Activated naive CD8-positive, alpha-beta T cell treated with anti-CD3 and anti-CD28 coated beads for 36 hours (primary cell): ENCODE measurements at regions not wholly inside any gene's neighbourhood (a gene's known extent, or its start where the extent isn't known, plus 50 kb on each side); places are given as distances from the start of the nearest gene placed in this dataset.
"Not testable (repeated sequence)": the region's sequence is repeated elsewhere in the genome, so short reads cannot be mapped to it uniquely, and the experiment has no call there.

ENCODE experiments used
- DNase-seq: peaks from one replicate; pipeline ENCODE4 v3.0.0; 2021
- H3K27ac Mint-ChIP-seq: one replicate; pipeline ENCODE4 v1.8.0; 2022; ENCODE audit warnings: mild to moderate bottlenecking, moderate library complexity, mixed read lengths
- H3K27me3 Mint-ChIP-seq: one replicate; pipeline ENCODE4 v1.8.0; 2022; ENCODE audit warnings: mild to moderate bottlenecking, mixed read lengths
- H3K36me3 Mint-ChIP-seq: one replicate; pipeline ENCODE4 v1.8.0; 2021; ENCODE audit warnings: mild to moderate bottlenecking, mixed read lengths
- H3K4me1 Mint-ChIP-seq: one replicate; pipeline ENCODE4 v1.8.0; 2021; ENCODE audit warnings: mixed read lengths
- H3K4me3 Mint-ChIP-seq: one replicate; pipeline ENCODE4 v1.8.0; 2022; ENCODE audit warnings: mild to moderate bottlenecking, moderate library complexity, mixed read lengths
- H3K9me3 Mint-ChIP-seq: one replicate; pipeline ENCODE4 v1.8.0; 2022; ENCODE audit warnings: mixed read lengths

DNA sequence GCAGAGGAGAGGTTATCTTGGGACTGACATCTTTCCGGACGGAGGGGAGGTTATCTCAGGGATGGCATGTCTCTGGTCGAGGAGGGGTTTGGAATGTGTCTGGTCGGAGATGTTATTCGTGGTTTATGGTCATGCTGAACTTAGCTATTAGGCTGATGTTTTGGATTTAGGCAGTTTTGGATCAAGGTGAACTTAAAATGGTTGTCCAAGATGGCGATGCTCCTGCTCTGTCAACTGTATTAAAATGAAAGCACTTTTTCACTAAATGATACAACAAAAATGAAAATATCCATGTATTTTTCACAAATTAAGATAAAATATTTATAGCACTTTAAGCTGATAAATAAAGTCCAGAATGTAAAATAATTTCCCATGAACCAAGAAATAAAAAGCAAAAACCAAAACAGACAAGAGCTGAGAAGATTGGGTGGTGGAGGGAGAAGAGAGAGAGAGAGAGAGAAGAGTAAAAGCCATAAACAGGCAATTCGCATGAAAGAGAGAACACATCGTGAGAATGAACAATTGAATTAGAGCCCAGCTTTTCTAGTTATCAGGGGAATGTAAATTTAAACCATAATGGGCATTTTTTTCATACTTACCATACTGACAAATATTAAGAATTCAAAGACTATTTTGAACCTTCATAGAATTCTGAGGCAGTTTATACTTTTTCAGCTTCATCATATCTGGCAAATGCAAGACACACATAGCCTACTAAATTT is 2236.0 kb upstream of the AGA start:
- Mint-ChIP-seq H3K27me3 (no peaks in the 10 kb centered on the region), H3K4me1 (no peaks in the 10 kb centered on the region), H3K27ac (no peak overlapping the region), H3K4me3 (no peak overlapping the region), H3K9me3 (peaks cover 23% of the 10 kb centered on the region), H3K36me3 (no peaks in the 10 kb centered on the region)
- no peak for DNase-seq

DNA sequence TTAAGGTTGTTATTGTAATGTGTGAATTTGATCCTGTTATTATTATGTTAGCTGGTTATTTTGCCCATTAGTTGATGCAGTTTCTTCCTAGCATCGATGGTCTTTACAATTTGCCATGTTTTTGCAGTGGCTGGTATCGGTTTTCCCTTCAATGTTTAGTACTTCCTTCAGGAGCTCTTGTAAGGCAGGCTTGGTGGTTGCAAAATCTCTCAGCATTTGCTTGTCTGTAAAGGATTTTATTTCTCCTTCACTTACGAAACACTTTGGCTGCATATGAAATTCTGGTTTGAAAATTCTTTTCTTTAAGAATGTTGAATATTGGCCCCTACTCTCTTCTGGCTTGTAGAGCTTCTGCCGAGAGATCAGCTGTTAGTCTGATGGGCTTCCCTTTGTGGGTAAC is 2241.4 kb upstream of the AGA start:
- not testable (repeated sequence) for H3K36me3 Mint-ChIP-seq, H3K9me3 Mint-ChIP-seq, DNase-seq, H3K4me3 Mint-ChIP-seq, H3K27me3 Mint-ChIP-seq, H3K4me1 Mint-ChIP-seq, H3K27ac Mint-ChIP-seq

DNA sequence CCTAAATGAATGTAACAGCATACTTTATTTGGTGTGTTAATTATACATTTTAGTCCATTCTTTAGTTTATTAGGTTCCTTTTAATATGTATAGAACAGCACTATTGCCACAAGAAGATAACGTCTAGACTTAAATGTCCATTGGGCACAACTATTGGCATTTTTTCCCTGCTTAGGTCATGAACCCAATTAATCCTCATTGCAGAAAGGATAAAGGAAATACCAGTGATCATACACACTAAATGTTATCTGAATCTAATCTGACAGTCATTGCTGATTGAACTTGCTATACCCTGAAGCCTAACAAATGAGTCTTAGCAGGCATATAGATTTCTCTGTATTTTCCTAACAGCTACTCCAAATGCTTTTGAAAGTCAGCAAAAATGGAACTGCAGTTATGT is 2250.0 kb upstream of the AGA start:
- Mint-ChIP-seq H3K9me3 (peaks cover 3% of the 10 kb centered on the region), H3K4me1 (no peaks in the 10 kb centered on the region), H3K36me3 (no peaks in the 10 kb centered on the region), H3K4me3 (no peak overlapping the region), H3K27ac (no peak overlapping the region), H3K27me3 (no peaks in the 10 kb centered on the region)
- DNase-seq: no peak

DNA sequence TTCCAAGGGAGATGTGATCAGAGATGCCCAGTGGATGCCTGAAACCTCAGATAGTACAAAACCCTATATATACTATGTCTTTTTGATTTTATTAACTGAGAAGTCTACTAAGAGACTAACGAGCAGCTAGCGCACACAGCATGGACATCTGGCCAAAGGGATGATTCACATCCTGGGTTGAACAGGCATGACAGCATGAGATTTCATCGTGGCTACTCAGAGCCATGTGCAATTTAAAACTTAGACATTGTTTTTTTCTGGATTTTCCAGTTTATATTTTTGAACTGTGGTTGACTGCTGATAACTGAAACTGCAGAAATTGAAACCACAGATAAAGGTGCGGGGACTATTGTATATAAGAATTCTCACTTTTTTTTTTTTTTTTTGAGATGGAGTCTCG is 2252.9 kb upstream of the AGA start:
- H3K27me3 Mint-ChIP-seq: no peaks in the 10 kb centered on the region
- H3K4me3 Mint-ChIP-seq: no peak overlapping the region
- peaks cover 3% of the 10 kb centered on the region for H3K9me3 Mint-ChIP-seq
- DNase-seq: no peak
- no peaks in the 10 kb centered on the region for H3K36me3 Mint-ChIP-seq
- H3K4me1 Mint-ChIP-seq: no peaks in the 10 kb centered on the region
- no peak overlapping the region for H3K27ac Mint-ChIP-seq

DNA sequence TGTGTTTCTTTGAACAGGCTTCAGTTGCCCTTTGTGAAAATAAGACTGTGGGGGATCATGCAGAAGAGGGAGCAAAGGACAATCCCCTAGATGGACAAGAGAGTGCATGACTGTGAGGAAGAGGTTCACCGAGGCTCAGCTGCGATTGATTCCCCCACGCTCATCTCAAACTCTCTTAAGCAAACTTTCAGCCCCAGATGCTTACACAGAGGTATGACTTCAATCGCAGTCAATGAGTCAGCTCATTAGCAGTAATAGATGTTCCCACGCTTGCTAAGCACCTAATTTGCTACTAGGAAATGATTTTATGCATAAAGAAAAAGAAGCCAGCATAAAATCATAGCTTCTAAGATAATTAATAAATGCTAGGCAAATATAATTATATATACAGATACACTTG is 2256.1 kb upstream of the AGA start:
- DNase-seq: no peak
- Mint-ChIP-seq H3K4me3 (no peak overlapping the region), H3K27me3 (no peaks in the 10 kb centered on the region), H3K9me3 (peaks cover 5% of the 10 kb centered on the region), H3K36me3 (no peaks in the 10 kb centered on the region), H3K27ac (no peak overlapping the region), H3K4me1 (no peaks in the 10 kb centered on the region)

DNA sequence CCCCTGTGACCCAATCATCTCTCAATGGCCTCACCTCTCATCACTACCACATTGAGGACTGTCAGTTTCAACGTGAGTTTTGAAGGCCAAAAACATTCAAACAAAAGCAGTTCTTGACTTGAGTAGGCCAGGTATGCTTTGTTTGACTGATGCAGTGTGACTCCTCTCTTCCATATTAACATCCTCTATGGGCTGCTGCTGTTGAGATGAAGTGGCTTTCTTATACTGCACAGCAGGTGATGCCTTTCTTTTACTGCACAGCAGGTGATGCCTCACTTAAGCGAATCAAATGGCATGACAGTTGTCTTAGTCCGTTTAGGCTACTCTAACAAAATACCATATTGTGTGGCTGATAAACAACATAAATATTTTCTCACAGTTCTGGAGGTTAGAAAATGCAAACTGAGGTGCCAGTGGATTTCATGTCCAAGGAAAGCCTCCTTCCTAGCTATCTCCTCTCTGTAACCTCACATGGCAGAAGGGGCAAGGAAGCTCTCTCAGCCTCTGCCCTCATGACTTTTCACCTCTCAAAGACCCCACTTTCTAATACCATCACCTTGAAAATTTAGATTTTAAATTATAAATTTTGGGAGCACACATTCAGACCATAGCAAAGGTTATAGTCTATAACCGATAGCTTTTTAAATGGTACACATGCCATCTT is 2267.9 kb upstream of the AGA start:
- no peak overlapping the region for H3K27ac Mint-ChIP-seq
- peaks cover 1% of the 10 kb centered on the region for H3K9me3 Mint-ChIP-seq
- no peak for DNase-seq
- H3K27me3 Mint-ChIP-seq: no peaks in the 10 kb centered on the region
- no peak overlapping the region for H3K4me3 Mint-ChIP-seq
- H3K4me1 Mint-ChIP-seq: no peaks in the 10 kb centered on the region
- no peaks in the 10 kb centered on the region for H3K36me3 Mint-ChIP-seq

DNA sequence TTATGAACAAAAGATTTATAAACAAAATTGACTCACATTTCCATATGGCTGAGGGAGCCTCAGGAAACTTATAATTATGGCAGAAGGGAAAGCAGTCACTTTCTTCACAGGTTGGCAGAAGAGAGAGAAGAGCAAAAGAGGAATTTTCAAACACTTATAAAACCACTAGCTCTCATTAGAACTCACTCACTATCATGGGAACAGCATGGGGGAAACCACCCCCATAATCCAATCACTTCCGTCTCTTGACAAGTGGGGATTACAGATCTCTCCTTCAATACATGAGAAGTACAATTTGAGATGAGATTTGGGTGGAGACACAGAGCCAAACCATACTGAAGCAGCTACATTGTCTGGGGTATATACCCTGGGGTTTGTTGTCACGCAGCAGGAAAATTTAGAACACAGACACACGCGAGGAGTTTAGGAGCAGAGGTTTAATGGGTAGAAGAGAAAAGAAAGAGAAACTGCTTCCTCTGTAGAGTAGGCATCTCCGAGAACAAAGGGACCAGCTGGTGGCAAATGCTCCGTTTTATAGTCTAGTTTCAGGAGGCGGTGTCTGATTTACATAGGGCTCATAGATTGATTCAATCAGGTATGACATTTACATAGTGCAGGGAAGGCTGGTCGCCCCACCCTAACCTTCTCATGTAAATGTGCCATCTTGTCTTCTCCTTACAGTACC is 2277.7 kb upstream of the AGA start:
- H3K4me3 Mint-ChIP-seq: no peak overlapping the region
- no peak overlapping the region for H3K27ac Mint-ChIP-seq
- H3K27me3 Mint-ChIP-seq: no peaks in the 10 kb centered on the region
- no peaks in the 10 kb centered on the region for H3K4me1 Mint-ChIP-seq
- H3K9me3 Mint-ChIP-seq: peaks cover 4% of the 10 kb centered on the region
- DNase-seq: no peak
- H3K36me3 Mint-ChIP-seq: no peaks in the 10 kb centered on the region

DNA sequence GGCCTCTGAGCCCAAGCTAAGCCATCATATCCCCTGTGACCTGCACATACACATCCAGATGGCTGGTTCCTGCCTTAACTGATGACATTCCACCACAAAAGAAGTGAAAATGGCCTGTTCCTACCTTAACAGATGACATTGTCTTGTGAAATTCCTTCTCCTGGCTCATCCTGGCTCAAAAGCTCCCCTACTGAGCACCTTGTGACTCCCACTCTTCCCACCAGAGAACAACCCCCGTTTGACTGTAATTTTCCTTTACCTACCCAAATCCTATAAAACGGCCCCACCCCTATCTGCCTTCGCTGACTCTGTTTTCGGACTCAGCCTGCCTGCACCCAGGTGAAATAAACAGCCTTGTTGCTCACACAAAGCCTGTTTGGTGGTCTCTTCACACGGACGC is 2284.3 kb upstream of the AGA start:
- H3K4me3 Mint-ChIP-seq, H3K36me3 Mint-ChIP-seq, H3K27me3 Mint-ChIP-seq, H3K27ac Mint-ChIP-seq, H3K4me1 Mint-ChIP-seq, H3K9me3 Mint-ChIP-seq, DNase-seq: not testable (repeated sequence)

DNA sequence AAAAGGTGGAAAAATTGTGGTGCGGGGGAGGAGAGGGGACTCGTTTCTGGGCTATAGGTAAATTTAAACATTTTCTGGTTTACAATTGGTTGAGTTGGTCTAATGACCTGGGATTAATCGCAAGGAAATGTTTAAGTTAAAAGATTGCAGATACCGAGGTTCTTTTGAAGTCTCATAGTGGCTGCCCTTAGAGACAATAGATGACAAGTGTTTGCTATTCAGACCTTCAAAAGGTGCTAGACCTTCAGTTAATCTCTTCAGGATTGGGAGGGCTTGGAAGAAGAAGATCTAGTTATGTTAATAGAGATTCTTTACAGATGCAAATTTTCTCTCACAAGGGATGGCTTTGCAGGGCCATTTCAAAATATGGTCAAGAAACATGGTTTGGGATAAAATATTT is 2286.1 kb upstream of the AGA start:
- DNase-seq: no peak
- H3K9me3 Mint-ChIP-seq: no peaks in the 10 kb centered on the region
- no peak overlapping the region for H3K27ac Mint-ChIP-seq
- H3K36me3 Mint-ChIP-seq: no peaks in the 10 kb centered on the region
- H3K27me3 Mint-ChIP-seq: no peaks in the 10 kb centered on the region
- no peak overlapping the region for H3K4me3 Mint-ChIP-seq
- H3K4me1 Mint-ChIP-seq: no peaks in the 10 kb centered on the region

DNA sequence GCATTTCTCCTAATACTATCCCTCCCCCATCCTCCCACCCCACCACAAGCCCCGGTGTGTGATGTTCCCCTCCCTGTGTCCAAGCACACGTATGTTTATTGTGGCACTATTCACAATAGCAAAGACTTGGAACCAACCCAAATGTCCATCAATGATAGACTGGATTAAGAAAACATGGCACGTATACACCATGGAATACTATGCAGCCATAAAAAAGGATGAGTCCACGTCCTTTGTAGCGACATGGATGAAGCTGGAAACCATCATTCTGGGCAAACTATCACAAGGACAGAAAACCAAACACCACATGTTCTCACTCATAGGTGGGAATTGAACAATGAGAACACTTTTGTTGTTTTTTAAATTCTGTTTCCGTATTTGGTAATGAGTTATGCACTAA is 2294.6 kb upstream of the AGA start:
- DNase-seq, H3K27me3 Mint-ChIP-seq, H3K36me3 Mint-ChIP-seq, H3K9me3 Mint-ChIP-seq, H3K27ac Mint-ChIP-seq, H3K4me3 Mint-ChIP-seq, H3K4me1 Mint-ChIP-seq: not testable (repeated sequence)

DNA sequence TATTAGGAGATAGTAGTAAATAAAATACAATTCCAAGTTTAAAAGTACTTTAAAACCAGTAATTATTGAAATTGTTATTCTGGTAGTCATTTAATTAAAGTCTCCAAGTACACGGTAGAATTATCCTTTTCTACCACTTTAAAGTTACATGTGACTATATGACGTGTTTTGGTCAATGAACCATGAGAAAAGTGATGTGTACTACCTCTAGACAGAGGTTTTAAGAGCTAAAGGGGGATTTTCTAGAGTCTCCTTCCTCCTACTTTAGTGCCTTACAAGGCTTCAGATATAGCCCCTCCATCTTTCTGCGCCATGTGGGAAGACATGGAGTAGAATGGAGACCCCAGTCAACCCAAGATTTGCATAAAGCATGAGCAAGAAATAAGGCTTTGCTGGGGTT is 2296.6 kb upstream of the AGA start:
- no peak for DNase-seq
- Mint-ChIP-seq H3K27me3 (no peaks in the 10 kb centered on the region), H3K4me3 (no peak overlapping the region), H3K4me1 (no peaks in the 10 kb centered on the region), H3K27ac (no peak overlapping the region), H3K36me3 (no peaks in the 10 kb centered on the region), H3K9me3 (peaks cover 2% of the 10 kb centered on the region)

DNA sequence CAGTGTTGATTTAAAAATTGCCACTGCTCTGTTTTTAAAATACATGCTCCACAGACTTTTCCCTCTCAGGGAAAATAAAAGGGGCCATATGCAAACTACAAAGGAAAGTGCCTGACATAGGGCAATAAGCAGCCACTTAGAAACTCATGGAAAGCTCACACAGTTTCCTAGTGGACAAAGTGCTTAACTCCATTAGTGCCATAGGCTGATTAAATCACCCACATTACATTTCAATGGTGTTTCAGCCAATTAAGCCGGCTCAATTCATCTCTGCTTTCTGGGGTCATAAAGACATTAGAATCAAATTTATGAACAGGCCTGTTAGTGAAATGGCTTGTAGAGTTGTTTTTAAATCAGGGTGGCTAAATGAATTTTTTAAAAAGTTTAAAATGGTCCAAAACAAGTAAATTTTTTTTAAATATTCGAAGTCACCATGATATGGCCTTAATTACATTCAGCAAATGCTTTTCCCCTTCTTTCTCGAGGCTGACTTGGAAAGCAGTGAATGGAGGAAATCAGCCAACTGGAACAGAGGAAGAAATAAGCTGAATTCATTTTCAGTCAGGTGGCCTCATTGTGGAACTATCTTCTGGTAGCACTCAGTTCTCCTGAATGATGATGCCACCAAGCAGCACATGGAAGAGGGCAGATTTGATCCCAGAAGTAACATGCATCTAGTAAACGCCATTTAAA is 2305.1 kb upstream of the AGA start:
- Mint-ChIP-seq H3K9me3 (no peaks in the 10 kb centered on the region), H3K36me3 (no peaks in the 10 kb centered on the region), H3K27ac (no peak overlapping the region), H3K4me3 (no peak overlapping the region), H3K4me1 (no peaks in the 10 kb centered on the region), H3K27me3 (no peaks in the 10 kb centered on the region)
- no peak for DNase-seq

DNA sequence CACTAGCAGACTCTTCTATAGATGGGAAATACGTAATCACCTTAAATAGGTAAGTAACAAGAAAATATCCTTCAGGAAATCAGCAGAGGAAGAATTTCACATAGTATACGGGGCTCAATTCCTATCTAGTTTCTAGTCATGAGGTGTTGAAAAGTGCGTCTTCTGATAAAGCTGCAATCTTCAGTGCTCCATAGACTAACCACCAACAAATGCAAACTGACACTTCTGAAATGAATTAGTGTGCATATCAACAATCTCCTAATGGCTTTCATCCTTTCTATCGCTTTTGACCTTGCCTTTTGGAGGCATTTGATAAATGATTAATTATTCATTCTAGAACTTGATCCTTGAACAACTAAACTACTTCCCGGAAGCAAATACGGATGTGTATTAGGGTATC is 2306.6 kb upstream of the AGA start:
- Mint-ChIP-seq H3K4me1 (no peaks in the 10 kb centered on the region), H3K27ac (no peak overlapping the region), H3K9me3 (no peaks in the 10 kb centered on the region), H3K27me3 (no peaks in the 10 kb centered on the region), H3K36me3 (no peaks in the 10 kb centered on the region), H3K4me3 (no peak overlapping the region)
- DNase-seq: no peak

DNA sequence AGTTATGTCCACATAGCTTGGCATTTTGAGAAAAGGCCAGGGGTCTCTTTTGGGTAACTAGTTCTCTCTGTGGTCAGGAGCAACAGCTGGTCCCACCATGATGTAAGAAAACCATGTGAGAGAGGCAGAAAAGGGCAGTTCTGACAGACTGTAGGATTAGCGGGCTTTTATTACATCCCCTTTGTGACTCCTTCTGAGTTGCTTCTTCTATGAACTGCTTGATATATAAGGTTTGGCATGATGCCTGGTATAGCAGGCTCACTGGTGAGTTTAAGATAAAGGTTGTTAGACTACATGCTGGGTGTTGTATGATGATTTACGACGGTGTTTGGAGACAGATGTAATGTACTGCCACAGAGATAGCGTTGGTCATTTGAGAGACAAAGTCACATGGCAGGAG is 2308.1 kb upstream of the AGA start:
- Mint-ChIP-seq H3K27me3 (no peaks in the 10 kb centered on the region), H3K4me3 (no peak overlapping the region), H3K9me3 (no peaks in the 10 kb centered on the region), H3K27ac (no peak overlapping the region), H3K4me1 (no peaks in the 10 kb centered on the region), H3K36me3 (no peaks in the 10 kb centered on the region)
- no peak for DNase-seq

DNA sequence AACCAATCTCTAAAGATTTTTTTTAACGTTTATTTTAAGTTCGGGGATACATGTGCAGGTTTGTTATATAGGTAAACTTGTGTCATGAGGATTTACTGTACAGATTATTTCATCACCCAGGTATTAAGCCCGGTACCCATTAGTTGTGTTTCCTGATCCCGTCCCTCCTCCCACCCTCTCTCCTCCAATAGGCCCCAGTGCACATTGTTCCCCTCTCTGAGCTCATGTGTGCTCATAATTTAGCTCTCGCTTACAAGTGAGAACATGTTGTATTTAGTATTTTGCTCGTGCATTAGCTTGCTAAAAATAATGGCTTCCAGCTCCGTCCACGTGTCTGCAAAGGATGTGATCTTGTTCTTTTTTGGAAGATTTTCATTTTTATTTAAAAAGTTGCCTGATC is 2309.4 kb upstream of the AGA start:
- Mint-ChIP-seq H3K4me3 (no peak overlapping the region), H3K27ac (no peak overlapping the region), H3K4me1 (no peaks in the 10 kb centered on the region), H3K27me3 (no peaks in the 10 kb centered on the region), H3K9me3 (no peaks in the 10 kb centered on the region), H3K36me3 (no peaks in the 10 kb centered on the region)
- no peak for DNase-seq
